Ishikawa (cell line): ENCODE measurements at regions not wholly inside any gene's neighbourhood (a gene's known extent, or its start where the extent isn't known, plus 50 kb on each side); places are given as distances from the start of the nearest gene placed in this dataset.

Experiments used
- RAD21 ChIP-seq: IDR thresholded peaks from 2 replicates; pipeline ENCODE4 v1.6.1; 2012; ENCODE audit warnings: low read depth
- TAF1 ChIP-seq: IDR thresholded peaks from 2 replicates; pipeline ENCODE4 v1.6.1; 2012; ENCODE audit warnings: low read depth, mild to moderate bottlenecking
- TEAD4 ChIP-seq: IDR thresholded peaks from 2 replicates; pipeline ENCODE4 v1.6.1; 2012
- TF ChIP-seq, protein P1 (sequence below): IDR thresholded peaks from 2 replicates; pipeline ENCODE4 v1.6.1; 2012
- TF ChIP-seq, protein P2 (sequence below): IDR thresholded peaks from 2 replicates; pipeline ENCODE4 v1.6.1; 2012

DNA sequence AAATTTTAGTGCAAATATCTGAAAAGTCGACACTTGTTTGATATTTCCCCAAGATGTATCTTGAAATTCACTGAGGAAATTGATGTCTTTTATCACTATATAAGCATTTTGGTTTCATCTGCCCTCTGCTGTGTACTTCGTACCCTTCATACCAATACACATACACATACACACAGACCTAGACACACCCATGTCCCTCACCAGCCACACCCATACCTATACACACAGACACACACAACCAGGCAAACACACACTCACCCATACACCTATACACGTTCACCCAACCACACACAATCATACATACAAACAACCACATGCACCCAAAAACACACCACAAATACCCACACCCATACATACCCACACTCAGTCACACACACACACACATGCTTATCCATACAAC lies 367.8 kb downstream of the HINT1 start:
- TF ChIP-seq RAD21 = no peak
- no peak for TF ChIP-seq TAF1
- TF ChIP-seq, protein P1, sequence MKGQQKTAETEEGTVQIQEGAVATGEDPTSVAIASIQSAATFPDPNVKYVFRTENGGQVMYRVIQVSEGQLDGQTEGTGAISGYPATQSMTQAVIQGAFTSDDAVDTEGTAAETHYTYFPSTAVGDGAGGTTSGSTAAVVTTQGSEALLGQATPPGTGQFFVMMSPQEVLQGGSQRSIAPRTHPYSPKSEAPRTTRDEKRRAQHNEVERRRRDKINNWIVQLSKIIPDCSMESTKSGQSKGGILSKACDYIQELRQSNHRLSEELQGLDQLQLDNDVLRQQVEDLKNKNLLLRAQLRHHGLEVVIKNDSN = no peak
- no peak for TF ChIP-seq TEAD4
- TF ChIP-seq, protein P2, sequence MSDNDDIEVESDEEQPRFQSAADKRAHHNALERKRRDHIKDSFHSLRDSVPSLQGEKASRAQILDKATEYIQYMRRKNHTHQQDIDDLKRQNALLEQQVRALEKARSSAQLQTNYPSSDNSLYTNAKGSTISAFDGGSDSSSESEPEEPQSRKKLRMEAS = no peak
